ENCODE measurements at regions not wholly inside any gene's neighbourhood (a gene's known extent, or its start where the extent isn't known, plus 50 kb on each side); places are given as distances from the start of the nearest gene placed in this dataset.

- no CpG with 5 or more reads among the region's 11 CpGs for WGBS (ENCODE audit: extremely low coverage, insufficient read length, low lambda C conversion rate)
- no peaks in the 10 kb centered on the region for H3K36me3 Mint-ChIP-seq (ENCODE audit: insufficient read depth in 1 of 3, low read depth in 3 of 3)
- no peak overlapping the region for H2AK5ac ChIP-seq (ENCODE audit: insufficient read length, low read length)
- no peak for TF ChIP-seq CTCF (conservative IDR thresholded peaks at IDR 0.05)
- no peak overlapping the region for H2BK120ac ChIP-seq (ENCODE audit: low read depth, low read length, poor library complexity, severe bottlenecking)
- no peak overlapping the region for H4K5ac ChIP-seq (ENCODE audit: insufficient read length, low read depth, low read length)
- no peak overlapping the region for H3K56ac ChIP-seq (ENCODE audit: insufficient read length, low read depth, low read length)
- 0 out of 5 replicates have a peak, but pooled peaks cover 0 to 3% of the 10 kb centered on the region in 2 experiments for H3K9me3 Mint-ChIP-seq
- no peak overlapping the region for H2AFZ ChIP-seq (ENCODE audit: low read length)
- no peaks in the 10 kb centered on the region for H3K4me1 ChIP-seq (ENCODE audit: insufficient read depth, low read length)
- no peak overlapping the region for H4K8ac ChIP-seq (replicated peaks; ENCODE audit: insufficient read length, low read depth, low read length)
- peak; percentile 22 for DNase-seq
- no peak overlapping the region for H3K9ac ChIP-seq (ENCODE audit: extremely low read depth, insufficient read length, low read length)
- H3K27ac Mint-ChIP-seq: no peak overlapping the region
- no peak overlapping the region for H3K4ac ChIP-seq (ENCODE audit: low read depth, low read length)
- no peaks in the 10 kb centered on the region for H3K27me3 ChIP-seq (ENCODE audit: insufficient read depth, low read length)
- no peak overlapping the region for H3K4me2 ChIP-seq (ENCODE audit: insufficient read depth, insufficient read length, low read length)
- H3T11ph ChIP-seq (ENCODE audit: low read length): no peak overlapping the region
- H3K14ac ChIP-seq (ENCODE audit: insufficient read depth, low read length): no peak overlapping the region; the same call in 1 of the 2 replicates
- no peak overlapping the region for H3K23ac ChIP-seq (ENCODE audit: insufficient read length, low read depth, low read length)
- H4K20me1 ChIP-seq (ENCODE audit: control insufficient read depth, insufficient read depth, insufficient read length): no peaks in the 10 kb centered on the region
- no peak overlapping the region for H4K91ac ChIP-seq (ENCODE audit: insufficient read length, low read depth, low read length)
- no peak overlapping the region for H3K18ac ChIP-seq (ENCODE audit: insufficient read length, low read depth, low read length)
- H3K9me3 ChIP-seq (ENCODE audit: control insufficient read depth, low read depth, low read length): no peaks in the 10 kb centered on the region
- H3K79me1 ChIP-seq (ENCODE audit: insufficient read depth, low read depth, low read length, poor library complexity, severe bottlenecking): no peaks in the 10 kb centered on the region
- no peak overlapping the region for H3K27ac ChIP-seq (ENCODE audit: insufficient read length, low read depth, low read length)
- no peak overlapping the region for H2BK20ac ChIP-seq (ENCODE audit: low read depth, low read length, poor library complexity, severe bottlenecking)
- 0 out of 4 replicates have a peak, but pooled peaks cover 0 to 2% of the 10 kb centered on the region in 2 experiments for H3K4me1 Mint-ChIP-seq
- no peaks in the 10 kb centered on the region for H3K27me3 Mint-ChIP-seq (ENCODE audit: low read depth)
- H2BK5ac ChIP-seq (ENCODE audit: insufficient read length, low read length): no peak overlapping the region
- no peak overlapping the region for H2BK12ac ChIP-seq (ENCODE audit: insufficient read length, low read depth, low read length)
- no peak overlapping the region for H3K4me3 Mint-ChIP-seq
- peaks cover 2% of the 10 kb centered on the region for H3K23me2 ChIP-seq (ENCODE audit: insufficient read length, low read depth, low read length, poor library complexity, severe bottlenecking)
- H3K79me2 ChIP-seq (ENCODE audit: insufficient read depth, low read length): no peaks in the 10 kb centered on the region
- H2BK15ac ChIP-seq (ENCODE audit: low read depth, low read length): no peak overlapping the region
These were observed 89.5 kb downstream of the TNFRSF13B start for GRCh38 chr17:16882243-16882925.

All from H9 (cell line).